CD14-positive monocyte (primary cell): ENCODE measurements at regions not wholly inside any gene's neighbourhood (a gene's known extent, or its start where the extent isn't known, plus 50 kb on each side); places are given as distances from the start of the nearest gene placed in this dataset.
"Not testable (repeated sequence)": the region's sequence is repeated elsewhere in the genome, so short reads cannot be mapped to it uniquely, and the experiment has no call there.

Experiments used
- DNase-seq, 3 donors: peaks; one replicate each; pipeline ENCODE4 v3.0.0-alpha.2; 2011 to 2022
- H2AFZ ChIP-seq: 2 replicates; pipeline ENCODE4 v1.6.0; 2012; ENCODE audit warnings: mild to moderate bottlenecking, low read depth, low read length, inconsistent platforms; ENCODE audit not compliant: insufficient read depth, poor library complexity, severe bottlenecking
- H3K27ac ChIP-seq, 2 donors: 1 replicate in 1 of 2; 2 replicates in 1 of 2; pipeline ENCODE4 v1.5.1; 2012 to 2013; ENCODE audit warnings: low read length in 2 of 2, control low read depth in 1 of 2, inconsistent platforms in 1 of 2, low read depth in 1 of 2, mild to moderate bottlenecking in 1 of 2
- H3K27me3 ChIP-seq, 2 donors: one replicate each; pipeline versions ENCODE4 v1.6.0 to v1.6.1; 2011 to 2013; ENCODE audit warnings: low read length in 2 of 2; ENCODE audit not compliant: control insufficient read depth in 2 of 2, insufficient read depth in 2 of 2
- H3K36me3 ChIP-seq, 2 donors: replicated peaks in 1 of 2; 1 replicate in 1 of 2; 2 replicates in 1 of 2; pipeline versions ENCODE4 v1.5.1 to v1.6.1; 2012 to 2013; ENCODE audit warnings: low read length in 2 of 2, control low read depth in 1 of 2, inconsistent platforms in 1 of 2, mild to moderate bottlenecking in 1 of 2; ENCODE audit not compliant: insufficient read depth in 2 of 2, control insufficient read depth in 1 of 2
- H3K4me1 ChIP-seq, 2 donors: 1 replicate in 1 of 2; 2 replicates in 1 of 2; pipeline versions ENCODE4 v1.5.1 to v1.6.1; 2012 to 2013; ENCODE audit warnings: low read length in 2 of 2, control low read depth in 1 of 2, inconsistent platforms in 1 of 2, mild to moderate bottlenecking in 1 of 2, moderate library complexity in 1 of 2; ENCODE audit not compliant: insufficient read depth in 2 of 2, control insufficient read depth in 1 of 2
- H3K4me2 ChIP-seq: replicated peaks from 2 replicates; pipeline ENCODE3; 2012; ENCODE audit warnings: low read length, moderate library complexity, mild to moderate bottlenecking; ENCODE audit not compliant: poor library complexity, severe bottlenecking; ENCODE audit errors: extremely low read depth
- H3K4me3 ChIP-seq, 3 experiments: fragments of 200-600 bp in 1 of 3; sonication (generic) in 1 of 3; replicated peaks in 1 of 3; 1 replicate in 2 of 3; 2 replicates in 1 of 3; pipeline ENCODE4 v1.5.1; 2011 to 2013; ENCODE audit warnings: low read length in 3 of 3, mild to moderate bottlenecking in 3 of 3, control low read depth in 2 of 3, low read depth in 2 of 3, inconsistent platforms in 1 of 3, moderate library complexity in 1 of 3
- H3K79me2 ChIP-seq: 2 replicates; pipeline ENCODE4 v1.6.0; 2012; ENCODE audit warnings: mild to moderate bottlenecking, control low read depth, inconsistent platforms, low read length, moderate library complexity; ENCODE audit not compliant: insufficient read depth
- H3K9ac ChIP-seq: 2 replicates; pipeline ENCODE4 v1.6.0; 2017; ENCODE audit warnings: low read length, mild to moderate bottlenecking; ENCODE audit not compliant: insufficient read depth, poor library complexity, severe bottlenecking
- H3K9me3 ChIP-seq, 2 donors: replicated peaks in 1 of 2; 1 replicate in 1 of 2; 2 replicates in 1 of 2; pipeline versions ENCODE4 v1.5.1 to v1.6.1; 2012 to 2013; ENCODE audit warnings: low read length in 2 of 2, control low read depth in 1 of 2; ENCODE audit not compliant: control insufficient read depth in 1 of 2, insufficient read depth in 1 of 2
- H4K20me1 ChIP-seq: 2 replicates; pipeline ENCODE4 v1.6.0; 2012; ENCODE audit warnings: mild to moderate bottlenecking, low read length, control low read depth, moderate library complexity; ENCODE audit not compliant: insufficient read depth
- H3K27ac Mint-ChIP-seq, 7 donors: one replicate each; pipeline ENCODE4 v1.8.0; 2020; ENCODE audit warnings: mild to moderate bottlenecking in 7 of 7, mixed read lengths in 7 of 7, moderate library complexity in 6 of 7, inconsistent platforms in 2 of 7
- H3K27me3 Mint-ChIP-seq, 3 donors: one replicate each; pipeline ENCODE4 v1.8.0; 2021 to 2022; ENCODE audit warnings: low read depth in 3 of 3, mild to moderate bottlenecking in 3 of 3, mixed read lengths in 3 of 3, moderate library complexity in 3 of 3, inconsistent platforms in 1 of 3
- H3K36me3 Mint-ChIP-seq, 2 donors: one replicate each; pipeline ENCODE4 v1.8.0; 2020; ENCODE audit warnings: mixed read lengths in 2 of 2, inconsistent platforms in 1 of 2, mild to moderate bottlenecking in 1 of 2
- H3K4me1 Mint-ChIP-seq: one replicate; pipeline ENCODE4 v1.8.0; 2020; ENCODE audit warnings: mild to moderate bottlenecking, mixed read lengths
- H3K4me3 Mint-ChIP-seq, 2 donors: one replicate each; pipeline ENCODE4 v1.8.0; 2020; ENCODE audit warnings: mild to moderate bottlenecking in 2 of 2, mixed read lengths in 2 of 2, moderate library complexity in 1 of 2
- H3K9me3 Mint-ChIP-seq, 7 donors: one replicate each; pipeline ENCODE4 v1.8.0; 2020 to 2022; ENCODE audit warnings: mixed read lengths in 7 of 7, mild to moderate bottlenecking in 6 of 7, moderate library complexity in 6 of 7, inconsistent platforms in 2 of 7
- WGBS: methylation state at CpG from one replicate; pipeline ENCODE4 v1.1.5; 2013; ENCODE audit warnings: missing lambda C conversion rate; ENCODE audit not compliant: insufficient coverage; 5-methylcytosine and 5-hydroxymethylcytosine counted together
- intact Hi-C, 2 donors: fragments of 100-400 bp; cut with micrococcal nuclease; formaldehyde crosslinking; loops; one replicate each; pipeline versions ENCODE4 v1.15.0 to v1.15.1; 2023
- TF ChIP-seq, protein P1 (sequence below): fragments of 200-600 bp; IDR thresholded peaks from one replicate; pipeline ENCODE4 v1.8.0; 2022; ENCODE audit warnings: antibody characterized with exemption, mild to moderate bottlenecking

DNA sequence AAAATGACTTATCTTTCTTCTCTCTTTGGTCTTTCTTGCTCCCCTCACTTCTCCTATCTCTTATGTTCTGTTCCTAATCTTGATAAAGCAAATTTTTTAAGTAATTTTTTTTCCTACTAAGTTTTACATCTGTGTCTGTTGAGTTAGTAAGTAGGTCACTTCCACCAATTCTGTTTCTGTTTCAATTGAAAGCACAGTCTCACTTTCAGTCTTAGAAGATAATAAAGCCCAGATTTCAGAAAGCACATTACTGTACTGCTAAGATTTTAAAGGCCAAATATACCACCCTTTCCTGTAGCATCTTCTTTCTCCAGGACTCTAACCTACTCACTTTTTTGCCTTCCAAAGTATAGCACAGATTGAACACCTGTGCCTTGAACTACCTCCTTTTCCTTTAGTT lies 866.1 kb upstream of the ADGRB3 start:
- no peaks in the 10 kb centered on the region for H3K79me2 ChIP-seq
- H3K36me3 ChIP-seq = no peaks in the 10 kb centered on the region
- no peak overlapping the region for H3K27ac ChIP-seq
- no peak overlapping the region for H2AFZ ChIP-seq
- H3K4me1 ChIP-seq = no peaks in the 10 kb centered on the region
- DNase-seq = no peak
- no peaks in the 10 kb centered on the region for H3K9me3 ChIP-seq
- H3K27ac Mint-ChIP-seq = no peak overlapping the region
- no peaks in the 10 kb centered on the region for H3K27me3 ChIP-seq
- no peak overlapping the region for H3K4me3 ChIP-seq
- H3K36me3 Mint-ChIP-seq = no peaks in the 10 kb centered on the region
- H4K20me1 ChIP-seq = no peaks in the 10 kb centered on the region
- H3K9ac ChIP-seq = no peak overlapping the region
- TF ChIP-seq, protein P1, sequence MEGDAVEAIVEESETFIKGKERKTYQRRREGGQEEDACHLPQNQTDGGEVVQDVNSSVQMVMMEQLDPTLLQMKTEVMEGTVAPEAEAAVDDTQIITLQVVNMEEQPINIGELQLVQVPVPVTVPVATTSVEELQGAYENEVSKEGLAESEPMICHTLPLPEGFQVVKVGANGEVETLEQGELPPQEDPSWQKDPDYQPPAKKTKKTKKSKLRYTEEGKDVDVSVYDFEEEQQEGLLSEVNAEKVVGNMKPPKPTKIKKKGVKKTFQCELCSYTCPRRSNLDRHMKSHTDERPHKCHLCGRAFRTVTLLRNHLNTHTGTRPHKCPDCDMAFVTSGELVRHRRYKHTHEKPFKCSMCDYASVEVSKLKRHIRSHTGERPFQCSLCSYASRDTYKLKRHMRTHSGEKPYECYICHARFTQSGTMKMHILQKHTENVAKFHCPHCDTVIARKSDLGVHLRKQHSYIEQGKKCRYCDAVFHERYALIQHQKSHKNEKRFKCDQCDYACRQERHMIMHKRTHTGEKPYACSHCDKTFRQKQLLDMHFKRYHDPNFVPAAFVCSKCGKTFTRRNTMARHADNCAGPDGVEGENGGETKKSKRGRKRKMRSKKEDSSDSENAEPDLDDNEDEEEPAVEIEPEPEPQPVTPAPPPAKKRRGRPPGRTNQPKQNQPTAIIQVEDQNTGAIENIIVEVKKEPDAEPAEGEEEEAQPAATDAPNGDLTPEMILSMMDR = no peak
- peaks cover 0 to 12% (median 2%) of the 10 kb centered on the region in 7 donors for H3K9me3 Mint-ChIP-seq
- H3K4me3 Mint-ChIP-seq = no peak overlapping the region
- H3K4me2 ChIP-seq = no peak overlapping the region
- no peaks in the 10 kb centered on the region for H3K27me3 Mint-ChIP-seq
- intact Hi-C loops = no loop called here
- H3K4me1 Mint-ChIP-seq = no peaks in the 10 kb centered on the region

DNA sequence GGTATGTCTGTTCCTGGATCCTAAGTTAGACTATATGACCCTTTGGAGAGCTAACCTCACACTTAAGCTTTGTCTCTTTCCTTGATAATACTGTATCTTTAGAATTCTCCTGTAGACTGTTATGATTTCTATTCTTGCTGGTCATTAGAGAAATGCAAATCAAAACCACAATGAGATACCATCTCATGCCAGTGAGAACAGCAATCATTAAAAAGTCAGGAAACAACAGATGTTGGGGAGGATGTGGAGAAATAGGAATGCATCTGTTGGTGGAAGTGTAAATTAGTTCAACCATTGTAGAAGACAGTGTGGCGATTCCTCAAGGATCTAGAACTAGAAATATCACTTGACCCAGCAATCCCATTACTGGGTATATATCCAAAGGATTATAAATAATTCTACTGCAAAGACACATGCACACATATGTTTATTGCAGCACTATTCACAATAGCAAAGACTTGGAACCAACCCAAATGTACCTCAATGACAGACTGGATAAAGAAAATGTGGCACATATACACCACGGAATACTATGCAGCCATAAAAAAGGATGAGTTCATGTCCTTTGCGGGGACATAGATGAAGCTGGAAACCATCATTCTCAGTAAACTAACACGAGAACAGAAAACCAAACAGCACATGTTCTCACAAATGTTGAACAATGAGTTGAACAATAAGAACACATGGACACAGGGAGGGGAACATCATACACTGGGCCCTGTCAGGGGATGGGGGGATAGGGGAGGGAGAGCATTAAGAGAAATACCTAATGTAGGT lies 867.8 kb upstream of the ADGRB3 start:
- H2AFZ ChIP-seq, H3K9me3 ChIP-seq, H3K27ac ChIP-seq, H3K36me3 Mint-ChIP-seq, H4K20me1 ChIP-seq, H3K27ac Mint-ChIP-seq, intact Hi-C loops, H3K4me2 ChIP-seq, H3K9ac ChIP-seq, H3K27me3 ChIP-seq, H3K79me2 ChIP-seq, H3K4me1 ChIP-seq, H3K27me3 Mint-ChIP-seq, H3K4me3 Mint-ChIP-seq, DNase-seq, H3K4me3 ChIP-seq, H3K4me1 Mint-ChIP-seq, H3K36me3 ChIP-seq: not testable (repeated sequence)
- no CpG with 5 or more reads among the region's 4 CpGs for WGBS
- H3K9me3 Mint-ChIP-seq = peaks cover 0 to 12% (median 2%) of the 10 kb centered on the region in 7 donors
